ENCODE measurements at regions not wholly inside any gene's neighbourhood (a gene's known extent, or its start where the extent isn't known, plus 50 kb on each side); places are given as distances from the start of the nearest gene placed in this dataset.

DNA sequence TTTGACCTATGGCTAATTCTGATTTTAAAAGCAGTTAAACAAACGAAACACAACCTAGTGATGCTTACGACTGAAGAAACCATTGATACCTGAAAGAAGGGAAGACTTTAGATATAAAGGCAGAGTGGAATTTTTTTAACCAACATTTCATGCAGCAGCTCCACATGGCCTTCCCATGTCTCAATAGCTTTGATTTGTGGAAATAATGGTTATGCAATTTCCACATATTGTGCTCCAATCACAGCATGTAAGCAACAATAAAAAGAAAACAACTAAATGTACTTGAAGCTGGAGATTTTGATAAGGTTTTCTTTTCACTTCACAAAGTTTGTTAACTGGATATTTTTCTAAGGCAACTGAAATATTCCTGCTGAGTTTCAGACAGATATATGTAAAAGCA lies 82.0 kb upstream of the SLC39A10 start:
- WGBS (ENCODE audit: low lambda C conversion rate) = 3% methylated on average over 2 of the region's 2 CpGs
- no peaks in the 10 kb centered on the region for H3K9me3 ChIP-seq (ENCODE audit: low read length)
- intact Hi-C loops (cut with micrococcal nuclease; ENCODE audit: unreplicated experiment) = loop anchor here (5.0 kb wide), 1 partner anchor 362 kb away; no protein-coding TSS in a partner anchor
- no peak overlapping the region for H2AFZ ChIP-seq (ENCODE audit: low read length)
- no peaks in the 10 kb centered on the region for H4K20me1 ChIP-seq (ENCODE audit: insufficient read depth, low read length)
- no TSS peak for BruUV-seq (replicated peaks)
- FAIRE-seq (no peak), ATAC-seq (no peak), DNase-seq (ENCODE audit: low spot score) (no peak)
- no peaks in the 10 kb centered on the region for H3K36me3 ChIP-seq (replicated peaks in 1 of 2; ENCODE audit: control insufficient read depth in 1 of 2, insufficient read depth in 2 of 2, low read length in 2 of 2)
- H3K4me1 ChIP-seq (ENCODE audit: insufficient read depth, low read length) = no peaks in the 10 kb centered on the region
- POLR2A ChIA-PET = no interaction called here
- H3K79me2 ChIP-seq (ENCODE audit: insufficient read depth, low read length) = no peaks in the 10 kb centered on the region
- no peak overlapping the region for H3K4me2 ChIP-seq (ENCODE audit: low read depth, low read length)
- in situ Hi-C loops (cut with HindIII; ENCODE audit: extremely low pct_ligation_motif_present, low pct_unique_long_range_greater_than_20kb) = no loop called here
- TF ChIP-seq MTF1 (CRISPR knock-in tag; IDR thresholded peaks at IDR 0.05) (no peak), STAT5B (CRISPR knock-in tag; IDR thresholded peaks at IDR 0.05) (no peak), YY1 (IDR thresholded peaks at IDR 0.05; ENCODE audit: insufficient read depth, insufficient replicate concordance, low read depth, low read length) (no peak), SSRP1 (CRISPR knock-in tag; IDR thresholded peaks at IDR 0.05) (no peak)
- TF ChIP-seq, protein P1, sequence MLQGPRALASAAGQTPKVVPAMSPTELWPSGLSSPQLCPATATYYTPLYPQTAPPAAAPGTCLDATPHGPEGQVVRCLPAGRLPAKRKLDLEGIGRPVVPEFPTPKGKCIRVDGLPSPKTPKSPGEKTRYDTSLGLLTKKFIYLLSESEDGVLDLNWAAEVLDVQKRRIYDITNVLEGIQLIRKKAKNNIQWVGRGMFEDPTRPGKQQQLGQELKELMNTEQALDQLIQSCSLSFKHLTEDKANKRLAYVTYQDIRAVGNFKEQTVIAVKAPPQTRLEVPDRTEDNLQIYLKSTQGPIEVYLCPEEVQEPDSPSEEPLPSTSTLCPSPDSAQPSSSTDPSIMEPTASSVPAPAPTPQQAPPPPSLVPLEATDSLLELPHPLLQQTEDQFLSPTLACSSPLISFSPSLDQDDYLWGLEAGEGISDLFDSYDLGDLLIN (CRISPR knock-in tag; IDR thresholded peaks at IDR 0.05; ENCODE audit: borderline replicate concordance) = no peak
- TF ChIP-seq, protein P2, sequence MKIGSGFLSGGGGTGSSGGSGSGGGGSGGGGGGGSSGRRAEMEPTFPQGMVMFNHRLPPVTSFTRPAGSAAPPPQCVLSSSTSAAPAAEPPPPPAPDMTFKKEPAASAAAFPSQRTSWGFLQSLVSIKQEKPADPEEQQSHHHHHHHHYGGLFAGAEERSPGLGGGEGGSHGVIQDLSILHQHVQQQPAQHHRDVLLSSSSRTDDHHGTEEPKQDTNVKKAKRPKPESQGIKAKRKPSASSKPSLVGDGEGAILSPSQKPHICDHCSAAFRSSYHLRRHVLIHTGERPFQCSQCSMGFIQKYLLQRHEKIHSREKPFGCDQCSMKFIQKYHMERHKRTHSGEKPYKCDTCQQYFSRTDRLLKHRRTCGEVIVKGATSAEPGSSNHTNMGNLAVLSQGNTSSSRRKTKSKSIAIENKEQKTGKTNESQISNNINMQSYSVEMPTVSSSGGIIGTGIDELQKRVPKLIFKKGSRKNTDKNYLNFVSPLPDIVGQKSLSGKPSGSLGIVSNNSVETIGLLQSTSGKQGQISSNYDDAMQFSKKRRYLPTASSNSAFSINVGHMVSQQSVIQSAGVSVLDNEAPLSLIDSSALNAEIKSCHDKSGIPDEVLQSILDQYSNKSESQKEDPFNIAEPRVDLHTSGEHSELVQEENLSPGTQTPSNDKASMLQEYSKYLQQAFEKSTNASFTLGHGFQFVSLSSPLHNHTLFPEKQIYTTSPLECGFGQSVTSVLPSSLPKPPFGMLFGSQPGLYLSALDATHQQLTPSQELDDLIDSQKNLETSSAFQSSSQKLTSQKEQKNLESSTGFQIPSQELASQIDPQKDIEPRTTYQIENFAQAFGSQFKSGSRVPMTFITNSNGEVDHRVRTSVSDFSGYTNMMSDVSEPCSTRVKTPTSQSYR (CRISPR knock-in tag; IDR thresholded peaks at IDR 0.05; ENCODE audit: borderline replicate concordance) = no peak
- H3K27me3 ChIP-seq (ENCODE audit: control insufficient read depth in 1 of 2, insufficient read depth in 2 of 2, low read length in 2 of 2) = no peaks in the 10 kb centered on the region
- no peak overlapping the region for H3K9ac ChIP-seq (ENCODE audit: insufficient read depth, low read depth, low read length)
- no peak overlapping the region for H3K27ac ChIP-seq (ENCODE audit: extremely low read length, insufficient read depth, low read length)
- CTCF ChIA-PET (ENCODE audit: low intra/inter-chr PET ratio, low total read pairs) = no interaction called here
- H3K4me3 ChIP-seq (replicated peaks in 1 of 3; ENCODE audit: insufficient read depth in 1 of 3, low read depth in 2 of 3, low read length in 3 of 3) = no peak overlapping the region
